COLO829 (cell line): ENCODE measurements at regions not wholly inside any gene's neighbourhood (a gene's known extent, or its start where the extent isn't known, plus 50 kb on each side); places are given as distances from the start of the nearest gene placed in this dataset.
"Not testable (repeated sequence)": the region's sequence is repeated elsewhere in the genome, so short reads cannot be mapped to it uniquely, and the experiment has no call there.

Experiments
- DNase-seq: peaks from one replicate; pipeline ENCODE4 v3.0.0; 2012; ENCODE audit warnings: low spot score

DNA sequence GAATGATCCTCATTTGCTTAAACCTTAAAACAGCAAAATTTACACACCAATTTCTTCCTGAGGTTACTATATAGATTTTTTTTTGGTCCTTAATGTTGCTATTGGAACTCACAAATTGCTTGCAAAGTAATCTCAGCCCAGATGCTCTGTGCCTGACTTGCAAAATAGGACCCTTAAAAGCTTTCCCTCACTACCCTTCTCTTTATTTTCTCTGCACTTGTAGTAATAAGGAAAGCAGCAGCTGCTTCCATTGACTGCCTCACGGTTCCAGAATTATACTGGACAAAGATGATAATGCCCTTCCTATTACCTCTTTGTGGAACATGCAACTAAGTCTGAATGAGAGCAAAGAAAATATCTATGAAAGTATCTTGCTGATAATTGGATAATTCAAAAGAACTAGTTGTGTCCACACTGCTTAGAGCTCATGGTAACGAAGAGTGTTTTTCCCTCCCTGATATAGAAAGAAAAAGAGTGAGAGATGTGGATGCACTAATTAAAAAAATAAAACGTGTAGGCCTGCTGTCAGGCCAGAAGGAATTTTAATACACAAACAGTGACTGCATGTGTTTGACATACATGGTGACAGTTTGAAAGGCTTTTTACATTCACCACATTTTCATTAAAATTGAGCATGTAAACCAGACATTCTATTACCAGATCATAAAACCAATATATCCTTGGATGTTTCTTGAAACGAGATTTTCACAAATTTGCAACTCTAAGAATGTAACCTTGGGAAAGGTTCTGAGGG, 783.1 kb downstream of the GBE1 start:
- DNase-seq, result no peak

GRCh38 chr3:80970292-80970691, 791.2 kb downstream of the GBE1 start:
- no peak for DNase-seq

GRCh38 chr3:80929576-80929975, 831.9 kb downstream of the GBE1 start:
- DNase-seq, result no peak

DNA sequence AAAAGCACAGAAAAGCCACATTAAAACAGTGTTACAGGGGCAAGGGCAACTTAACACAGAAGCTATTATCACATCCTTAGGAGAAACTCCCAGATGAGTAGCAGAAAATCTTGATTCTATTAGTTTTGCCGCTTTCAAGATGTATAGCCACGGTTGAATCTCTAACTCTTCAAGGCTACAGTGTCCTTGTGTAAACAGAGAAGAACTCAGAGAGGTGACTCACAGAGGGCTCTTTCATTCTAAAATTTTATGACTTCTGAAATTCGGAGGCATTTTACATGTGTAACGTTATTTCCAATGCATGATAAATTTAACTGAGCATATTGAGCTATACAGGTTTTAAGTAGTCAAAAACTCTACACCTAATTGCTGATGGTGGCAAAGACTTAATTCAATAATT, 846.6 kb downstream of the GBE1 start:
- peak; percentile 29 for DNase-seq

DNA sequence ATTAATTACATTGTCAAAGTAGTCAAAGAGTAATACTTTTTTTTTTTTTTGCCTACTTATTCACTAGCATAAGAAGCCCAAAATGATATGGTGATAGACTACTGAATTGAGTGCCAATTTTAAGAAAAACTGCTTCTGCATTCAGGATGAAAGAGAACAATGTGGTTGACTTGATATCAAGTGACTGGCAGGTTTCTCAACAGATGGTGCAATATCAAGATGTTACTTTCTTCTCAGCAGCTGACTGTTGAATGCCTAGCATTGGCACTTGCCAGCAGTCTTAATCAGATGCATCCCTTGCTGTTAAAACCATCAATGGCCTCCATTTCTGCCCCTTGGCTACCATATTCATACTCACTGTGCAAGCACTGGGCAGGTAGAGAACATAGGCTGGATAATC, 863.2 kb downstream of the GBE1 start:
- DNase-seq, result no peak

- DNase-seq, result not testable (repeated sequence)
Measured at GRCh38 chr3:80897005-80897404, 864.4 kb downstream of the GBE1 start.

DNA sequence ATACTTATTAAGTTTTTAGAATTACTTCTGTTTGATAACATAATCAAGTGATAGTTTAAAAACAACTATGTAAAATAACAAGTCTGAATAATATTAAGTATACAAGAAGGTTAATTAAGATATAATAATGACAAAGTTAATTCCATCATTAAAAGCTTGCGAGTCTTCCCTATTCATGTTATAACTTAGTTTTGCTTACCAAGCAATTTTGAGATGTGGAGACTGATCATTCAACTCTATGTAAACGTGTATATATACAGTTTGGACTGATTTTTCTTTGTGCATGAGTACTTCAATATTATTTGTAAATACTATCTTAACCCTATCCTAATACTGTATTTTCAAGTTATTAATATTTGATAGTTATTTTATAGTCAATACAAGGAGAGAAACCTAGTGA, 870.9 kb downstream of the GBE1 start:
- DNase-seq, result no peak

DNA sequence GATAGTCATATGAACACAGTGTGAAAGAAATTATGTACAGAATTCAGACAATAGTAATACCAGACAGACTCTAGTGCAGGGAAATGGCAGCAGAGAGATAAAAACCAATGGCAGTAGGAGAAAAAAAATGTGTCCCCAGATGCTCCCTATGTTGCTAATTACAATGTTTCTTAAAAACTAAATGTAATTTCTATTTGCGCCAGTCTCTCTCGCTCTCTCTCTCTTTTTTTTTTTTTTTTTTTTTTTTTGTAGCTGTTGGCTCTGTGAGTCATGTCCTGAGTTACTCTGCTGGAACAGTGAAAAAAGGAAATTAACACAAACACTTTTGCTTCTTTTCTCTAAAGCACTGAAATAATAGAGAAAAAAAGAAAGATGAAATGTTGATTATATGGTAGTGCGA, 871.9 kb downstream of the GBE1 start:
- no peak for DNase-seq

GRCh38 chr3:80870476-80871041, 890.9 kb downstream of the GBE1 start:
- no peak for DNase-seq

DNA sequence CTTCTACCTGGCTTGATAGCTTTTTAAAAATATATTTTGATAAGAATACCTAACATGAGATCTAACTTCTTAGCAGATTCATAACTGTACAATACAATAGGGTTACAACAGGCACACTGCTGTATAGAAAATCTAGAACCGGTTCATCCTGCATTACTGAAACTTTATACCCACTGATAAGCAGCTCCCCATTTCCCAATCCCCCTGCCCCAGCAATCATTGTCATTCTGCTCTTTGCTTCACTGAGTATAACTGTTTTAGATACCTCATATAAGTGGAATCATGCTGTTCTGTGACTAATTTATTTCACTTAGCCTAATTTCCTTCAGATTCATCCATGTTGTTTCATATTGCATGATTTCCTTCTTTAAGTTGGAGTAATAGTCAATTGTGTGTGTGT, 906.0 kb downstream of the GBE1 start:
- DNase-seq, result no peak

DNA sequence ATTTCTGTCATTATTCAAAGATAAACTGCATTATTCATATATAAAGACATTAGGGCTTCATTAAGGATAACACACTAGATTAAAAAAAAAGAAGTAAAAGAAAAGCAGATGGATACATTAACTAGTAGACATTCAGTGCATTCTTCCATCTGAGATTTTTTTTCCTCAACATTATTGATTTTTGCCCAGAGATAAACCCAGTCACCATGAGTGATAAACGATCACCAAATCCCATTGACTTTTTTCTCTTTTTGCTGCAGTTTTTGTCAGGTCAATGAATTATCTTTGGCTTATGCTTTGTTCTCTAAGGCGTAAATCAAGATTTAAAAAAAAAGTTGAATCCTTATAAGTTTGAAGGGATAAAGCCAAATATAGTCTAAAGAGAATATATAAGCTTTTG, 925.0 kb downstream of the GBE1 start:
- no peak for DNase-seq

DNA sequence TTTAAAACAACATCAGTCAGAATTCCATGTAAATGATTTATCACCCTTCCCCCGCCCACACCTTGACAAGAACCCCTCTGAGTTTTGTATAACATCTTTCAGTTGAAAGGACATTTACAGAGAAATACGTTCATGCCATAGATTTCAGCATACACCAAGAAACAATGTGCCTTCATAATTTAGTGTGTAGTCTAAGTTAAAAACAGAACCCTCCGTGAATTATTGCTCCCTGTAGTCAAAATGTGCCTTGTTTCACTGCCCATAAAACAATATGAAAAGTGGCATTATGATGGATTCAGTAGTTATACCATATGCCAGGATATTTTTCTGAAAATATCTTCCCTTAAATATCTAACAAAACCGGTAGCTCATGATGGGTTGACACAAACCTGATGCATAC, 953.9 kb downstream of the GBE1 start:
- DNase-seq, result no peak

DNA sequence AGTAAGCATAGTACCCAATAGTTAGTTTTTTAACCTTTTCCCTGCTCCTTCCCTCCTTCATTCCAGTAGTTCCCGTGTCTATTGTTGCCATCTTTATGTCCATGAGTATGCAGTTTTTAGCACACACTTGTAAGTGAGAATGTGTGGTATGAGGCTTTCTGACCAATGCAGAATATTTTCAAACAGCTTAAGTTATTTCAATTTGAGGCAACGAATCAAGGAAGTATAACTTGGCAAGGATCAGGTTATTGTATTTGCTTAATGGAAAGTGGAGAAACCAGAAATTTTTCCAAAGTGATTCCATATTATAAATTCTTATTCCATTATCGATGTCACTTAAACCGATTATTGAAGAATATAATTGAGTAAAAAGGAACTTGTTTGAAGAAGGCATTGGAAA, 954.8 kb downstream of the GBE1 start:
- no peak for DNase-seq

DNA sequence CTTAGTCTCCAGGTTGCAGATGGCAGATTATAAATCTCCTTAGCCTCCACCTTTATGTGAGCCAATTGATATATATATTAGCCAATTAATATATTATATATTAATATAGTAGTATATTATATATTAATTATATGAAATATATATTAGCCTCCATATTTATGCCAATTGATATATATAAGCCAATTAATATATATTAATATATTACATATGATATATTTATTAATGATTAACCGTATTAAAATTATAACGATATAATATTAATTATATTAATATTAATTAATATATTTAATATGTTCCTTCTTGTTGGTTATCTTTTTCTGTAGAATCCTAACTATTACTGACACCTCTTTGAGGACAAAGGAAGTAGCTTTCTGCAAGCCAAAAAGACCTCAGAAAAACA, 972.5 kb downstream of the GBE1 start:
- DNase-seq, result no peak

DNA sequence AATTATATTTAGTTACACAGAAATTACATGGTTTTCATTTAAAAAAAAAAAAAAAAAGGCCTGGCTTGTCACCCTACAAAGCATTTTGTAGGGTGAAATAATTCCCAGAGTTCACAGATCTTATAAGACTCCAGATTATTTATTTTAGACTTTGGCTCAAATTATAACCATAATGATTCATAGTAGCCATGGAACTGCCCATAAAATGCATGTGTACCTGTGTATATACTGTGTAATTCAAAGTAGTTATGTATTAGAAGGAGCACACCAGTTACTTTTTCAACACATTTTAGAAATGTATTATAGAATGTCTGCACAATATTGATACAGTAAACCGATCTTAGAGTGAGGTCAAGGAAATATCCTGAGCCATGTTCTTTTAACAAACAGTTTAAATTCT, 975.6 kb downstream of the GBE1 start:
- DNase-seq, result no peak

DNA sequence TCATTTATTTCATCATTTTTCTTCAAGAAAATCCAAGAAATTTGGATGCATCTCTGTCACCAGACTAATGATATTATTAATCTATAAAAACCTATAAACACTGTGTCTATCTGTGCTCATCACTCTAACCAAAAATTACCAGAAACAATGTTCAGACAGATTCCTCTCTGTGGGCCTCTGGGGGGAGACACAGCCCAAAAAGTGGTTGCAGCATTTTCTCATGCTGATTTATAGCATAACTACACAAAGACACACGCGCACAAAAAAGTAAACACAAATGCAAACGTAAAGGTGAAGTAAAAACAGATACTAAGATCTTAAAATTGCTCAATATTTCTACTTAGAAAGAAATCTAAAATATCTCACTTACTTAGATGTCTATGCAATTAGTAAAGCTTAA, 976.0 kb downstream of the GBE1 start:
- no peak for DNase-seq

- DNase-seq, result peak; percentile 51
Measured at GRCh38 chr3:80771085-80771484, 990.4 kb downstream of the GBE1 start.

GRCh38 chr3:80770106-80771074, 991.1 kb downstream of the GBE1 start:
- peak; percentile 39 for DNase-seq

- no peak for DNase-seq
Measured at GRCh38 chr3:80769683-80770082, 991.8 kb downstream of the GBE1 start.

GRCh38 chr3:80767604-80768003, 993.8 kb downstream of the GBE1 start:
- DNase-seq, result no peak

DNA sequence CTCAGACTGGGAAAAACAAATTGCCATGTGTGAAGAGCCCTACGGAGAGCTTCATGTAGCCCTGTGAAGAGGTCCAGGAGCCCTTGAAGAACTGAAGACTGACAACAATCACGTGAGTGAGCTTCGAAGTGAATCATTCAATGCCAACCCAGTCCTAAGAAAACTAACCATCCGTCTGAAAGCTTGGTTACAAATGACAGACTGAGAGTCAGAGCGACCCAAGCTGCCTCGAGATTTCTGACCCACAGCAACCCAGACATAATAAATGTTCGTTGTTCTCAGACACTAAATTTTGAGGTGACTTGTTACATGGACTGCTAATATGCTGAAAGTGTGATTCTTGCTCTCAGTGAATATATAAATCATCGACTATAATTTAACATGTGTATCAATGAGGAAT, 987.2 kb upstream of the ROBO1 start:
- no peak for DNase-seq

DNA sequence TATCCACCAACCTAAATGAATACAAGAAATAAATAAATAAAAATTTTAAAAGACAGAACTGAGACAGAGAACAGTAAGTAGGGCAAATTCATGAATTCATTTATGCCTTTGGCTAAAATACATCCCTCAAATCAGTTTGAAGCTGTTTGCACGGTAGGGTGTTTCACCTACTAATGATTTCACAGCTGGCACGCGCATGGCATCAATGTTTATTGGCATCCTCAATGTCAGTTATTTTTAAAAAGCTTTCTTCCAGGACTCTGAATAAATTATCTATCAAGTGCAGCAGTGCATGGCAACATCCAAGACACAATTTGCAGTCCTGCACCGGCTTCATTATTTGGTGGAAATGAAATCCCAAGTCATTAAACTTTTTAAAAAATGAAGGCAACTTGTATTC, 985.2 kb upstream of the ROBO1 start:
- DNase-seq, result no peak

GRCh38 chr3:80750637-80751036, 982.8 kb upstream of the ROBO1 start:
- DNase-seq, result no peak
